ENCODE measurements at regions not wholly inside any gene's neighbourhood (a gene's known extent, or its start where the extent isn't known, plus 50 kb on each side); places are given as distances from the start of the nearest gene placed in this dataset.

DNA sequence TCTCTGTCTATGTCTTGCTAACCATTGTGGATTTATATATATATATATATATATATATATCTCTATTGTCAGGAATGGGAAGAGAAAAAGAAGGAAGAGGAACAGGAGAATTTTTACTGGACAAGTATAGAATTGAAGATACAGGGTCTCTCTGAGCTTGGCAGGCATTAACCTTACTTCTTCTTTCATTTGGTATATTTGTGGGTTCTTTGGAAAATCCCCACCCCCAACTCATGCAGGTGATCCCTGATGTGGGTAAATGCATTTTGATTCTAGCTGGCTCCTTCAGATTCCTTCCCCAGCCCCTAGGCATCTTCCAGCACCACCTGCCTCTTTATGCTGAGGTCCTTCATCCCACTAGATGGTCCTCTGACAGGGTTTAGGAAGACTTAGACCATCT, 78.8 kb upstream of the TRABD2B start:
- no peak overlapping the region for H3K27ac ChIP-seq
- intact Hi-C loops (cut with DNase I) = no loop called here
- H3K36me3 ChIP-seq = no peaks in the 10 kb centered on the region
- TF ChIP-seq CTCF (IDR thresholded peaks at IDR 0.05) = no peak
- DNase-seq (no peak), ATAC-seq (no peak)
- H3K4me3 ChIP-seq = no peak overlapping the region
- H3K27me3 ChIP-seq (ENCODE audit: low read depth) = no peaks in the 10 kb centered on the region
- no peaks in the 10 kb centered on the region for H3K9me3 ChIP-seq
- no peaks in the 10 kb centered on the region for H3K4me1 ChIP-seq

- H3K4me3 ChIP-seq = no peak overlapping the region
- no peaks in the 10 kb centered on the region for H3K4me1 ChIP-seq
- ATAC-seq (no peak), DNase-seq (no peak)
- intact Hi-C loops (cut with DNase I) = no loop called here
- H3K9me3 ChIP-seq = no peaks in the 10 kb centered on the region
- no peaks in the 10 kb centered on the region for H3K36me3 ChIP-seq
- no peaks in the 10 kb centered on the region for H3K27me3 ChIP-seq (ENCODE audit: low read depth)
- no peak overlapping the region for H3K27ac ChIP-seq
- no peak for TF ChIP-seq CTCF (IDR thresholded peaks at IDR 0.05)
Observed at GRCh38 chr1:48073798-48074530, 76.8 kb upstream of the TRABD2B start.

GRCh38 chr1:48071513-48071912, 74.3 kb upstream of the TRABD2B start:
- intact Hi-C loops (cut with DNase I) = no loop called here
- H3K4me3 ChIP-seq = no peak overlapping the region
- no peak for TF ChIP-seq CTCF (IDR thresholded peaks at IDR 0.05)

DNA sequence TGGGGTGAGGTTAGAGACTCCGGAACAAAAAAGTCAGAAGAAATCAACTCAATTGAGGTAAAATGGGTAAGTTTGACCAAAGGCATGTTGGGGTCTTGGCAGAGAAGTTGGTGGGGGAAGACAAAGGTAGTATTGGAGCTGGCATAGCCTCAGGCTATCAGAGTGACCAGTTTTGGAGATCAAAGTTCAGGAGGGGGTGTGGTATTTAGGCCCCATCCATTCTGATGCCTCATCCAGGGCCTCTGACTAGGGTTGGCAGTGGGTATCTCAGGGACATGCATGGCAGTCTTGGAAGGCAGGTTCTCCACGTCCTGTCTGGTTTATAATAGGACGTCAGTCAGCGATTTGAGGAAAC, 73.2 kb upstream of the TRABD2B start:
- no peak for DNase-seq
- intact Hi-C loops (cut with DNase I) = no loop called here
- Histone ChIP-seq H3K9me3 (no peaks in the 10 kb centered on the region), H3K4me3 (no peak overlapping the region), H3K4me1 (no peaks in the 10 kb centered on the region), H3K27me3 (ENCODE audit: low read depth) (no peaks in the 10 kb centered on the region), H3K36me3 (no peaks in the 10 kb centered on the region), H3K27ac (no peak overlapping the region)
- ATAC-seq = no peak
- no peak for TF ChIP-seq CTCF (IDR thresholded peaks at IDR 0.05)

More at GRCh38 chr1:48071513-48071912, 74.3 kb upstream of the TRABD2B start:
- no peak for ATAC-seq
- Histone ChIP-seq H3K27me3 (ENCODE audit: low read depth) (no peaks in the 10 kb centered on the region), H3K4me1 (no peaks in the 10 kb centered on the region), H3K27ac (no peak overlapping the region), H3K36me3 (no peaks in the 10 kb centered on the region), H3K9me3 (no peaks in the 10 kb centered on the region)
- no peak for DNase-seq

- Histone ChIP-seq H3K4me1 (no peaks in the 10 kb centered on the region), H3K27ac (no peak overlapping the region)
- no peak for ATAC-seq
Observed at GRCh38 chr1:48069662-48070395, 72.6 kb upstream of the TRABD2B start.

More at GRCh38 chr1:48069662-48070395, 72.6 kb upstream of the TRABD2B start:
- no peaks in the 10 kb centered on the region for H3K36me3 ChIP-seq
- no peaks in the 10 kb centered on the region for H3K27me3 ChIP-seq (ENCODE audit: low read depth)
- no peak overlapping the region for H3K4me3 ChIP-seq
- no peak for TF ChIP-seq CTCF (IDR thresholded peaks at IDR 0.05)
- intact Hi-C loops (cut with DNase I) = no loop called here
- H3K9me3 ChIP-seq = no peaks in the 10 kb centered on the region
- no peak for DNase-seq
